ENCODE measurements at regions not wholly inside any gene's neighbourhood (a gene's known extent, or its start where the extent isn't known, plus 50 kb on each side); places are given as distances from the start of the nearest gene placed in this dataset.

GRCh38 chr13:37302686-37303085, 197.2 kb upstream of the CSNK1A1L start (continued):
- TF ChIP-seq, protein P1, sequence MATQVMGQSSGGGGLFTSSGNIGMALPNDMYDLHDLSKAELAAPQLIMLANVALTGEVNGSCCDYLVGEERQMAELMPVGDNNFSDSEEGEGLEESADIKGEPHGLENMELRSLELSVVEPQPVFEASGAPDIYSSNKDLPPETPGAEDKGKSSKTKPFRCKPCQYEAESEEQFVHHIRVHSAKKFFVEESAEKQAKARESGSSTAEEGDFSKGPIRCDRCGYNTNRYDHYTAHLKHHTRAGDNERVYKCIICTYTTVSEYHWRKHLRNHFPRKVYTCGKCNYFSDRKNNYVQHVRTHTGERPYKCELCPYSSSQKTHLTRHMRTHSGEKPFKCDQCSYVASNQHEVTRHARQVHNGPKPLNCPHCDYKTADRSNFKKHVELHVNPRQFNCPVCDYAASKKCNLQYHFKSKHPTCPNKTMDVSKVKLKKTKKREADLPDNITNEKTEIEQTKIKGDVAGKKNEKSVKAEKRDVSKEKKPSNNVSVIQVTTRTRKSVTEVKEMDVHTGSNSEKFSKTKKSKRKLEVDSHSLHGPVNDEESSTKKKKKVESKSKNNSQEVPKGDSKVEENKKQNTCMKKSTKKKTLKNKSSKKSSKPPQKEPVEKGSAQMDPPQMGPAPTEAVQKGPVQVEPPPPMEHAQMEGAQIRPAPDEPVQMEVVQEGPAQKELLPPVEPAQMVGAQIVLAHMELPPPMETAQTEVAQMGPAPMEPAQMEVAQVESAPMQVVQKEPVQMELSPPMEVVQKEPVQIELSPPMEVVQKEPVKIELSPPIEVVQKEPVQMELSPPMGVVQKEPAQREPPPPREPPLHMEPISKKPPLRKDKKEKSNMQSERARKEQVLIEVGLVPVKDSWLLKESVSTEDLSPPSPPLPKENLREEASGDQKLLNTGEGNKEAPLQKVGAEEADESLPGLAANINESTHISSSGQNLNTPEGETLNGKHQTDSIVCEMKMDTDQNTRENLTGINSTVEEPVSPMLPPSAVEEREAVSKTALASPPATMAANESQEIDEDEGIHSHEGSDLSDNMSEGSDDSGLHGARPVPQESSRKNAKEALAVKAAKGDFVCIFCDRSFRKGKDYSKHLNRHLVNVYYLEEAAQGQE (IDR thresholded peaks at IDR 0.05; ENCODE audit: low read depth), result no peak
- TF ChIP-seq JUND (IDR thresholded peaks at IDR 0.05), result no peak
- no peak for TF ChIP-seq EZH2 (IDR thresholded peaks at IDR 0.05)
- TF ChIP-seq TCF7L2 (IDR thresholded peaks at IDR 0.05; ENCODE audit: borderline replicate concordance, extremely low read depth, insufficient read depth, insufficient read length), result no peak
- no peak for TF ChIP-seq SIN3A (IDR thresholded peaks at IDR 0.05; ENCODE audit: low read depth)
- no peak for TF ChIP-seq MAX (IDR thresholded peaks at IDR 0.05)
- no peak for TF ChIP-seq EZH2phosphoT487 (IDR thresholded peaks at IDR 0.05; ENCODE audit: borderline replicate concordance)
- no peak for TF ChIP-seq SP1 (IDR thresholded peaks at IDR 0.05; ENCODE audit: low read depth)
- no peak for TF ChIP-seq ZNF274 (IDR thresholded peaks at IDR 0.05; ENCODE audit: low read depth, low read length)

GRCh38 chr13:37295573-37295972, 190.1 kb upstream of the CSNK1A1L start:
- Histone ChIP-seq H3K9me2 (ENCODE audit: insufficient read depth) (no peaks in the 10 kb centered on the region), H2AFZ (ENCODE audit: low read depth, low read length, poor library complexity, severe bottlenecking) (no peak overlapping the region), H3K36me3 (ENCODE audit: control insufficient read depth in 1 of 2, insufficient read depth in 2 of 2, low read length in 2 of 2) (no peaks in the 10 kb centered on the region), H3K27ac (ENCODE audit: low read depth, low read length) (no peak overlapping the region), H3K4me3 (replicated peaks in 1 of 2; ENCODE audit: low read depth in 1 of 2, low read length in 2 of 2) (no peak overlapping the region), H3K4me1 (ENCODE audit: control insufficient read depth in 1 of 2, insufficient read depth in 2 of 2, low read length in 2 of 2) (no peaks in the 10 kb centered on the region), H3K4me2 (ENCODE audit: low read length) (no peak overlapping the region), H3K9ac (ENCODE audit: low read length) (no peak overlapping the region), H3K79me2 (ENCODE audit: insufficient read depth, low read length) (no peaks in the 10 kb centered on the region), H4K20me1 (ENCODE audit: insufficient read depth) (no peaks in the 10 kb centered on the region), H3K27me3 (ENCODE audit: insufficient read depth, low read length) (no peaks in the 10 kb centered on the region), H3K9me3 (ENCODE audit: control insufficient read depth in 1 of 2, insufficient read depth in 1 of 2, low read depth in 1 of 2, low read length in 2 of 2) (peaks cover 0 to 11% of the 10 kb centered on the region in 2 experiments; a peak in 2 of 4 replicates)
- no TSS peak for BruUV-seq (replicated peaks)
- ATAC-seq (no peak), DNase-seq (ENCODE audit: low read depth, low spot score) (no peak)
- RAD21 ChIA-PET (ENCODE audit: low non-redundant PET in 1 of 2, low total read pairs in 2 of 2, uncharacterized antibody in 2 of 2, unreplicated experiment in 2 of 2), result no interaction called here
- intact Hi-C loops (cut with micrococcal nuclease), result no loop called here
- POLR2A ChIA-PET, result no interaction called here
- TF ChIP-seq POLR2AphosphoS5 (IDR thresholded peaks at IDR 0.05; ENCODE audit: low read depth, low read length) (no peak), SIN3A (IDR thresholded peaks at IDR 0.05; ENCODE audit: low read depth) (no peak), CBX3 (IDR thresholded peaks at IDR 0.05; ENCODE audit: low read depth) (no peak), JUND (IDR thresholded peaks at IDR 0.05) (no peak), CEBPB (IDR thresholded peaks at IDR 0.05; ENCODE audit: low read depth) (no peak), ELF1 (IDR thresholded peaks at IDR 0.05; ENCODE audit: borderline replicate concordance, low read depth) (no peak), FOSL1 (IDR thresholded peaks at IDR 0.05; ENCODE audit: low read depth) (no peak), YY1 (IDR thresholded peaks at IDR 0.05; ENCODE audit: extremely low read depth, insufficient replicate concordance, low read depth, low read length) (no peak), EZH2phosphoT487 (IDR thresholded peaks at IDR 0.05; ENCODE audit: borderline replicate concordance) (no peak), RAD21 (IDR thresholded peaks at IDR 0.05; ENCODE audit: low read depth) (no peak), SP1 (IDR thresholded peaks at IDR 0.05; ENCODE audit: low read depth) (no peak), SRF (IDR thresholded peaks at IDR 0.05; ENCODE audit: low read depth) (no peak)
- CTCF ChIA-PET, result no interaction called here

Data from HCT116 (cell line).